ENCODE measurements at regions not wholly inside any gene's neighbourhood (a gene's known extent, or its start where the extent isn't known, plus 50 kb on each side); places are given as distances from the start of the nearest gene placed in this dataset.

GRCh38 chr2:34666821-34667220 lies 1067.7 kb upstream of the FAM98A start:
- no peaks in the 10 kb centered on the region for H3K4me1 ChIP-seq
- DNase-seq: no peak
- no peaks in the 10 kb centered on the region for H3K36me3 ChIP-seq
- WGBS (ENCODE audit: insufficient coverage, low coverage, low lambda C conversion rate, missing lambda C conversion rate): 62% methylated on average over 4 of the region's 4 CpGs
- intact Hi-C loops (cut with DNase I): no loop called here
- no peak for ATAC-seq
- H3K27ac ChIP-seq: no peak overlapping the region
- H3K27me3 ChIP-seq: no peaks in the 10 kb centered on the region
- H3K9me3 ChIP-seq: no peaks in the 10 kb centered on the region
- no peak overlapping the region for H3K4me3 ChIP-seq
- TF ChIP-seq POLR2A (IDR thresholded peaks at IDR 0.05) (no peak), CTCF (IDR thresholded peaks at IDR 0.05) (no peak)

GRCh38 chr2:34664266-34664665 lies 1065.2 kb upstream of the FAM98A start:
- ATAC-seq (no peak), DNase-seq (no peak)
- no peaks in the 10 kb centered on the region for H3K9me3 ChIP-seq
- WGBS (ENCODE audit: insufficient coverage, low coverage, low lambda C conversion rate, missing lambda C conversion rate): 59% methylated on average over 3 of the region's 3 CpGs
- no peaks in the 10 kb centered on the region for H3K4me1 ChIP-seq
- H3K36me3 ChIP-seq: no peaks in the 10 kb centered on the region
- no peaks in the 10 kb centered on the region for H3K27me3 ChIP-seq
- H3K27ac ChIP-seq: no peak overlapping the region
- H3K4me3 ChIP-seq: no peak overlapping the region
- TF ChIP-seq CTCF (IDR thresholded peaks at IDR 0.05): no peak
- TF ChIP-seq POLR2A (IDR thresholded peaks at IDR 0.05): no peak
- intact Hi-C loops (cut with DNase I): no loop called here

GRCh38 chr2:34663314-34663713 lies 1064.2 kb upstream of the FAM98A start:
- H3K36me3 ChIP-seq: no peaks in the 10 kb centered on the region
- H3K9me3 ChIP-seq: no peaks in the 10 kb centered on the region
- no peak overlapping the region for H3K4me3 ChIP-seq
- no peak overlapping the region for H3K27ac ChIP-seq
- H3K4me1 ChIP-seq: no peaks in the 10 kb centered on the region
- TF ChIP-seq POLR2A (IDR thresholded peaks at IDR 0.05) (no peak), CTCF (IDR thresholded peaks at IDR 0.05) (no peak)
- no peaks in the 10 kb centered on the region for H3K27me3 ChIP-seq
- WGBS (ENCODE audit: insufficient coverage, low coverage, low lambda C conversion rate, missing lambda C conversion rate): 51% methylated on average over 2 of the region's 2 CpGs
- intact Hi-C loops (cut with DNase I): no loop called here
- ATAC-seq: no peak
- no peak for DNase-seq

GRCh38 chr2:34660741-34661140 lies 1061.6 kb upstream of the FAM98A start:
- Histone ChIP-seq H3K4me3 (no peak overlapping the region), H3K36me3 (no peaks in the 10 kb centered on the region), H3K27me3 (no peaks in the 10 kb centered on the region), H3K9me3 (no peaks in the 10 kb centered on the region), H3K4me1 (no peaks in the 10 kb centered on the region), H3K27ac (no peak overlapping the region)
- intact Hi-C loops (cut with DNase I): no loop called here
- 71% methylated on average over 4 of the region's 4 CpGs for WGBS (ENCODE audit: insufficient coverage, low coverage, low lambda C conversion rate, missing lambda C conversion rate)
- ATAC-seq (no peak), DNase-seq (no peak)
- TF ChIP-seq CTCF (IDR thresholded peaks at IDR 0.05) (no peak), POLR2A (IDR thresholded peaks at IDR 0.05) (no peak)

GRCh38 chr2:34656632-34657031 lies 1057.5 kb upstream of the FAM98A start:
- intact Hi-C loops (cut with DNase I): no loop called here
- no peak overlapping the region for H3K27ac ChIP-seq

More at GRCh38 chr2:34656632-34657031, 1057.5 kb upstream of the FAM98A start:
- DNase-seq: no peak
- ATAC-seq: no peak
- Histone ChIP-seq H3K4me3 (no peak overlapping the region), H3K4me1 (no peaks in the 10 kb centered on the region), H3K36me3 (no peaks in the 10 kb centered on the region), H3K27me3 (no peaks in the 10 kb centered on the region), H3K9me3 (no peaks in the 10 kb centered on the region)
- no peak for TF ChIP-seq CTCF (IDR thresholded peaks at IDR 0.05)
- TF ChIP-seq POLR2A (IDR thresholded peaks at IDR 0.05): no peak
- WGBS (ENCODE audit: insufficient coverage, low coverage, low lambda C conversion rate, missing lambda C conversion rate): 45% methylated on average over 3 of the region's 3 CpGs

All from right lobe of liver (tissue), 6 donors.